Smooth muscle cell (in vitro differentiated cells): ENCODE measurements at regions not wholly inside any gene's neighbourhood (a gene's known extent, or its start where the extent isn't known, plus 50 kb on each side); places are given as distances from the start of the nearest gene placed in this dataset.

Source experiments
- DNase-seq: peaks from one replicate; lab custom pipeline; 2025; ENCODE audit not compliant: unreplicated experiment; lab: John Stamatoyannopoulos, UW
- H2AFZ ChIP-seq: fragments of 200-600 bp; sonication (generic); 2 replicates; pipeline ENCODE4 v1.6.0; 2016; ENCODE audit warnings: antibody characterized with exemption, low read depth, mild to moderate bottlenecking
- H3F3A ChIP-seq: fragments of 200-600 bp; sonication (generic); 2 replicates; pipeline ENCODE4 v1.6.0; 2017; ENCODE audit warnings: antibody characterized with exemption, low read depth
- H3K27ac ChIP-seq: fragments of 200-600 bp; sonication (generic); 2 replicates; pipeline ENCODE4 v1.5.1; 2016; ENCODE audit warnings: low read depth, mild to moderate bottlenecking
- H3K27me3 ChIP-seq: fragments of 200-600 bp; sonication (generic); 2 replicates; pipeline ENCODE4 v1.6.1; 2016; ENCODE audit warnings: low read depth, mild to moderate bottlenecking
- H3K36me3 ChIP-seq: fragments of 200-600 bp; sonication (generic); 2 replicates; pipeline ENCODE4 v1.5.1; 2016; ENCODE audit warnings: low read depth
- H3K4me1 ChIP-seq: fragments of 200-600 bp; sonication (generic); 2 replicates; pipeline ENCODE4 v1.5.1; 2016; ENCODE audit warnings: low read depth
- H3K4me2 ChIP-seq: fragments of 200-600 bp; sonication (generic); 2 replicates; pipeline ENCODE4 v1.6.0; 2016; ENCODE audit warnings: mild to moderate bottlenecking
- H3K4me3 ChIP-seq: fragments of 200-600 bp; sonication (generic); 2 replicates; pipeline ENCODE4 v1.5.1; 2016; ENCODE audit warnings: mild to moderate bottlenecking
- H3K79me2 ChIP-seq: fragments of 200-600 bp; sonication (generic); 2 replicates; pipeline ENCODE4 v1.6.0; 2016; ENCODE audit warnings: low read depth, mild to moderate bottlenecking
- H3K9ac ChIP-seq: fragments of 200-600 bp; sonication (generic); 2 replicates; pipeline ENCODE4 v1.6.0; 2016; ENCODE audit warnings: low read depth
- H3K9me3 ChIP-seq: fragments of 200-600 bp; sonication (generic); replicated peaks from 2 replicates; pipeline ENCODE4 v1.5.1; 2016; ENCODE audit warnings: low read depth
- H4K20me1 ChIP-seq: fragments of 200-600 bp; sonication (generic); 2 replicates; pipeline ENCODE4 v1.6.0; 2016; ENCODE audit warnings: low read depth
- CTCF ChIP-seq: fragments of 200-600 bp; sonication (generic); IDR thresholded peaks from 2 replicates; pipeline ENCODE4 v1.5.1; 2017; ENCODE audit warnings: borderline replicate concordance, mild to moderate bottlenecking, antibody characterized with exemption; ENCODE audit not compliant: insufficient read depth, poor library complexity, severe bottlenecking
- WGBS: methylation state at CpG from one replicate; pipeline ENCODE4 v1.1.7; 2016; ENCODE audit warnings: low lambda C conversion rate; 5-methylcytosine and 5-hydroxymethylcytosine counted together

- Histone ChIP-seq H3K4me1 (no peaks in the 10 kb centered on the region), H3K79me2 (no peaks in the 10 kb centered on the region), H3K4me3 (no peak overlapping the region), H3K27ac (no peak overlapping the region), H3K4me2 (no peak overlapping the region), H3K9ac (no peak overlapping the region), H3K36me3 (no peaks in the 10 kb centered on the region), H2AFZ (no peak overlapping the region), H3K9me3 (no peaks in the 10 kb centered on the region), H3K27me3 (no peaks in the 10 kb centered on the region), H4K20me1 (no peaks in the 10 kb centered on the region), H3F3A (no peaks in the 10 kb centered on the region)
- DNase-seq = no peak
- 76% methylated on average over 6 of the region's 6 CpGs for WGBS
- TF ChIP-seq CTCF = no peak
Measured at GRCh38 chr10:33027088-33027487, 69.1 kb upstream of the ITGB1 start.

- WGBS = 45% methylated on average over 3 of the region's 3 CpGs
- no peaks in the 10 kb centered on the region for H3K36me3 ChIP-seq
- H4K20me1 ChIP-seq = no peaks in the 10 kb centered on the region
- no peaks in the 10 kb centered on the region for H3K79me2 ChIP-seq
- H3K4me3 ChIP-seq = no peak overlapping the region
- H3K9ac ChIP-seq = no peak overlapping the region
- H3K4me2 ChIP-seq = no peak overlapping the region
- H3K27ac ChIP-seq = no peak overlapping the region
- H3K27me3 ChIP-seq = no peaks in the 10 kb centered on the region
- DNase-seq = no peak
- no peak for TF ChIP-seq CTCF
- no peaks in the 10 kb centered on the region for H3K9me3 ChIP-seq
- H3K4me1 ChIP-seq = no peaks in the 10 kb centered on the region
- H3F3A ChIP-seq = no peaks in the 10 kb centered on the region
- no peak overlapping the region for H2AFZ ChIP-seq
Measured at GRCh38 chr10:33026422-33026821, 68.4 kb upstream of the ITGB1 start.

GRCh38 chr10:33025910-33026309 lies 67.9 kb upstream of the ITGB1 start:
- no peak overlapping the region for H3K9ac ChIP-seq
- DNase-seq = no peak
- no peaks in the 10 kb centered on the region for H3K4me1 ChIP-seq
- H3K79me2 ChIP-seq = no peaks in the 10 kb centered on the region
- H3K36me3 ChIP-seq = no peaks in the 10 kb centered on the region
- no peaks in the 10 kb centered on the region for H4K20me1 ChIP-seq
- H2AFZ ChIP-seq = no peak overlapping the region
- H3K4me3 ChIP-seq = no peak overlapping the region
- WGBS = 86% methylated on average over 4 of the region's 4 CpGs
- no peaks in the 10 kb centered on the region for H3K9me3 ChIP-seq
- H3K27me3 ChIP-seq = no peaks in the 10 kb centered on the region
- no peak for TF ChIP-seq CTCF
- H3F3A ChIP-seq = no peaks in the 10 kb centered on the region
- H3K27ac ChIP-seq = no peak overlapping the region
- no peak overlapping the region for H3K4me2 ChIP-seq

GRCh38 chr10:33025039-33025438 lies 67.0 kb upstream of the ITGB1 start:
- Histone ChIP-seq H3K4me1 (no peaks in the 10 kb centered on the region), H3K27ac (no peak overlapping the region), H3K9me3 (no peaks in the 10 kb centered on the region), H3F3A (no peaks in the 10 kb centered on the region), H3K27me3 (no peaks in the 10 kb centered on the region), H3K79me2 (no peaks in the 10 kb centered on the region), H3K36me3 (no peaks in the 10 kb centered on the region), H2AFZ (no peak overlapping the region), H3K4me2 (no peak overlapping the region), H4K20me1 (no peaks in the 10 kb centered on the region), H3K9ac (no peak overlapping the region), H3K4me3 (no peak overlapping the region)
- WGBS = 90% methylated on average over 6 of the region's 6 CpGs
- no peak for TF ChIP-seq CTCF
- DNase-seq = no peak
